ENCODE measurements at regions not wholly inside any gene's neighbourhood (a gene's known extent, or its start where the extent isn't known, plus 50 kb on each side); places are given as distances from the start of the nearest gene placed in this dataset.

DNA sequence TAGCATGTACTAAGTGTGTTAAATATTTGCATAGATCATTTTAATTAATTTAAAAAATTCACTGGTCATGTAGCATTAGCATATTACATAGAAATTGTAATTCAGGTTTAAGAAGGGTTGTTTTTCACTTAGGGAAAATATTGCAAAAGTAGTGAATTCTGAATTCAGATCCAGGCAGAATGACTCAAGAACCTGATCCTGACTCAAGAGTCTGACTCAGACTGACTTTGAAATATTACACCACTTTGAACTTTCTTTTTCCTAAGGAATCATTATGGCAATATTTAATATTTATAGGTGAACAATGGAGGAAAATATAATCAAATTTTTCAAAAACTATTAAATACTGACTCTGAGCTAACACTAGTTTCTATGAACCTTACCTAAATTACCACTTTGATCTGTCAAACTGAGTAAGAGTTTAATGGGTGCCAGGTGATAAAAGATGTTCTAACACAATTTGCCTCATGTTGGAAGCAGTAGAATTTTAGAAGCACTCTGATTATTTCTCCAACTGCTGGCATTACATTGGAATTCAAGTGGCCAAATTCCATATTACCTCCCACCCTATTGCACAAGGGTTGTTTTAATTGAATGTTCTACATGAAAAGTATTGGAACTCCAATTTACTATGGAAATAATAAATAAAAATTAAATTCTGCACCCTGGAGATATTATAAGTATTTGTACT lies 261.6 kb downstream of the SLITRK1 start:
- Histone ChIP-seq H3K27me3 (ENCODE audit: control insufficient read depth in 1 of 2, insufficient read depth in 2 of 2, low read length in 2 of 2) (no peaks in the 10 kb centered on the region), H3K27ac (ENCODE audit: low read length) (no peak overlapping the region), H3K36me3 (ENCODE audit: control insufficient read depth in 2 of 2, insufficient read depth in 2 of 2, low read length in 2 of 2) (no peaks in the 10 kb centered on the region), H3K9me3 (ENCODE audit: control insufficient read depth in 2 of 2, low read length in 2 of 2) (no peaks in the 10 kb centered on the region), H3K4me1 (ENCODE audit: control insufficient read depth, insufficient read depth, low read length) (no peaks in the 10 kb centered on the region), H3K4me3 (ENCODE audit: low read length in 2 of 2) (no peak overlapping the region), H3K9ac (ENCODE audit: low read length in 2 of 2) (no peak overlapping the region)

DNA sequence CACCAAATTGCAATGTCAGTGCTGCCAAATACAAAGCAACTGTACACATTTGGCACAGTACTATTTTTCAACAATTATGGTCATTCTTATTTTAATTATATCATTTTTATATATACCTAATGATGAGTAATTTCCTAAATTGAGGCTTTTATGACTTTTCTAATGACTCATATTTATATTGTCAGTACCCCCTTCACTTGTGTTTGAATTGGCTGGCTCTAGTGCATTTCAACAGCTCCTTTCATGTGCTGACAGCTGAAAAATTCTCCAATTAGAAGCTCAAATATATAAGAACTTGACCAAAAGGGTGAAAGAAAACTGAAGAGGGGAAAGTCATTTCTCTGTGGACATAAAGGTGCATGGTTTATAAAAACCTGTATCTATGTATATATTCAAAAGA lies 263.3 kb downstream of the SLITRK1 start:
- Histone ChIP-seq H3K4me1 (ENCODE audit: control insufficient read depth, insufficient read depth, low read length) (no peaks in the 10 kb centered on the region), H3K9ac (ENCODE audit: low read length in 2 of 2) (no peak overlapping the region), H3K27me3 (ENCODE audit: control insufficient read depth in 1 of 2, insufficient read depth in 2 of 2, low read length in 2 of 2) (no peaks in the 10 kb centered on the region), H3K36me3 (ENCODE audit: control insufficient read depth in 2 of 2, insufficient read depth in 2 of 2, low read length in 2 of 2) (no peaks in the 10 kb centered on the region), H3K4me3 (ENCODE audit: low read length in 2 of 2) (no peak overlapping the region), H3K27ac (ENCODE audit: low read length) (no peak overlapping the region), H3K9me3 (ENCODE audit: control insufficient read depth in 2 of 2, low read length in 2 of 2) (no peaks in the 10 kb centered on the region)

DNA sequence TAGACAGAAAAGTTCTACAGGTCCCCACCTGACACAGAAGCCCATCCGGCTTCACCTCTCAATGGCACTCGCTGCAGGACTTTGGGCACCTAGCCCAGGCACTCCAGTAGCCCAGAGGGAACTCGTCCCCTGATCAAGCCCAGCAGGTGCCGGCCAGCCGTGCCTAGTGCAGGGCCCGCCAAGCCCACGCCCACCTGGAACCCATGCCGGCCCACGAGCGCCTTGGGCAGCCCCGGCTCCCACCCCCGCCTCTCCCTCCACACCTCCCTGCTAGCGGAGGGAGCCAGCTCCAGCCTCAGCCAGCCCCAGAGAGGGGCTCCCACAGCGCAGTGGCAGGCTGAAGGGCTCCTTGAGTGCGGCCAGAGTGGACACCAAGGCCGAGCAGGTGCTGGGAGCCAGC lies 268.8 kb downstream of the SLITRK1 start:
- H3K4me1 ChIP-seq (ENCODE audit: control insufficient read depth, insufficient read depth, low read length) = no peaks in the 10 kb centered on the region
- no peak overlapping the region for H3K9ac ChIP-seq (ENCODE audit: low read length in 2 of 2)
- no peaks in the 10 kb centered on the region for H3K36me3 ChIP-seq (ENCODE audit: control insufficient read depth in 2 of 2, insufficient read depth in 2 of 2, low read length in 2 of 2)
- peaks cover 0 to 6% of the 10 kb centered on the region in 2 donors for H3K9me3 ChIP-seq (ENCODE audit: control insufficient read depth in 2 of 2, low read length in 2 of 2)
- H3K27ac ChIP-seq (ENCODE audit: low read length) = no peak overlapping the region
- no peaks in the 10 kb centered on the region for H3K27me3 ChIP-seq (ENCODE audit: control insufficient read depth in 1 of 2, insufficient read depth in 2 of 2, low read length in 2 of 2)
- H3K4me3 ChIP-seq (ENCODE audit: low read length in 2 of 2) = no peak overlapping the region

DNA sequence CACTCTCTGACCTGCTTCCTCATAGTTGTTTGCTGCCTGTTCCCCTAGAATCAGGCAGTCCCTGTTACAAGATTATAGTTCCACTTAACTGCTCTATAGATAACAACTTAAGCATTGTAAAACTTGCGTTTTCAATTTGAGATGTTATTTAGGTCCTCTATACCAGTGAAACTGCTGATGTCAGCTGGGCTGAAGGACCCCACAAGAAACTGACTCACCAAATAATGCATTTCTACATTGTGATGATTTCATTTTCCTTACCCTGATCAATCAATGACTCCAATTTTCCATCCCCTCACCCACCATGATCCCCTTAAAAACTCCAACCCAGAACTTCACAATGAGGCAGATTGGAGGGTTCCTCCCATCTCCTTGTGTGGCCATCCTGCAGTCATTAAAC lies 280.7 kb downstream of the SLITRK1 start:
- H3K36me3 ChIP-seq (ENCODE audit: control insufficient read depth in 2 of 2, insufficient read depth in 2 of 2, low read length in 2 of 2) = no peaks in the 10 kb centered on the region
- no peaks in the 10 kb centered on the region for H3K27me3 ChIP-seq (ENCODE audit: control insufficient read depth in 1 of 2, insufficient read depth in 2 of 2, low read length in 2 of 2)
- no peak overlapping the region for H3K9ac ChIP-seq (ENCODE audit: low read length in 2 of 2)
- no peaks in the 10 kb centered on the region for H3K9me3 ChIP-seq (ENCODE audit: control insufficient read depth in 2 of 2, low read length in 2 of 2)
- H3K4me3 ChIP-seq (ENCODE audit: low read length in 2 of 2) = no peak overlapping the region
- no peak overlapping the region for H3K27ac ChIP-seq (ENCODE audit: low read length)
- no peaks in the 10 kb centered on the region for H3K4me1 ChIP-seq (ENCODE audit: control insufficient read depth, insufficient read depth, low read length)

DNA sequence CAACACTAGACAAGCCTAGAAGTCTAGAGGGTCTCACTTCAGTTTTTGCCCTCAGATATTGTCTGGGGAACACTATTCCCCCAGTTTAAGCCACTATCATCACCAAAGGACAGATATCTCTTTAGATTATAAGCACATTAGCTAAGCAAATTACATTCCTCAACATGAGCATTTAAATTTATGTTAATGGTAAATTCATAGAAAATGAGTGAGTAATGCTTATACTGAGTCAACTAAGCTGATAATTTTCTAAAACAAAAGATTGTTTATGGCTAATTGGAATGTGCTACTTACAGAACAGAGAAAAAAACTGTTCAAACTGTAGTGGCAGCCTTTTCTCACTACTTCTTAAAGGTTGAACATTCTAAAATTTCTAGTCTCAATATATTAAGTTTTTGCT lies 290.2 kb downstream of the SLITRK1 start:
- no peak overlapping the region for H3K9ac ChIP-seq (ENCODE audit: low read length in 2 of 2)
- no peaks in the 10 kb centered on the region for H3K4me1 ChIP-seq (ENCODE audit: control insufficient read depth, insufficient read depth, low read length)
- no peaks in the 10 kb centered on the region for H3K9me3 ChIP-seq (ENCODE audit: control insufficient read depth in 2 of 2, low read length in 2 of 2)
- no peaks in the 10 kb centered on the region for H3K27me3 ChIP-seq (ENCODE audit: control insufficient read depth in 1 of 2, insufficient read depth in 2 of 2, low read length in 2 of 2)
- no peak overlapping the region for H3K27ac ChIP-seq (ENCODE audit: low read length)
- no peaks in the 10 kb centered on the region for H3K36me3 ChIP-seq (ENCODE audit: control insufficient read depth in 2 of 2, insufficient read depth in 2 of 2, low read length in 2 of 2)
- no peak overlapping the region for H3K4me3 ChIP-seq (ENCODE audit: low read length in 2 of 2)

DNA sequence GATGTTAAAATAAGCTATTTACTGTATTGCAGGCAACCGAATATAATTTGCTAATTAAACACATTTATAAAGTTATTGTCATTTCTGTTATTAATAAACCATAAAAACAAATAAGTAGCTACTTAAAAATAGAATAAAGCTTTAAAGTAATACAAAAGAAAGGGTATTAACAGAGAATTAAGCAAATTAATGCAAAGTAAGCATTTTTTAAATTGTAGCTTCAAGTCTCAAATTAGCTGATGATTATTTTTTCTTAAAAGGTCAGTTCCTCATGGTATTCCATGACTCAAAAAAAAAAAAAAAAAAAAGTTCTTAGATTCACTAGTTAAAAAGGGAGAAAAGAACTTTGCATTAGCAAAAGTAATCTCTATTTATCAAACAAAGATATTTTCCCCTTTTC lies 292.5 kb downstream of the SLITRK1 start:
- Histone ChIP-seq H3K4me3 (ENCODE audit: low read length in 2 of 2) (no peak overlapping the region), H3K36me3 (ENCODE audit: control insufficient read depth in 2 of 2, insufficient read depth in 2 of 2, low read length in 2 of 2) (no peaks in the 10 kb centered on the region), H3K9me3 (ENCODE audit: control insufficient read depth in 2 of 2, low read length in 2 of 2) (no peaks in the 10 kb centered on the region), H3K9ac (ENCODE audit: low read length in 2 of 2) (no peak overlapping the region), H3K27me3 (ENCODE audit: control insufficient read depth in 1 of 2, insufficient read depth in 2 of 2, low read length in 2 of 2) (no peaks in the 10 kb centered on the region), H3K27ac (ENCODE audit: low read length) (no peak overlapping the region), H3K4me1 (ENCODE audit: control insufficient read depth, insufficient read depth, low read length) (no peaks in the 10 kb centered on the region)

DNA sequence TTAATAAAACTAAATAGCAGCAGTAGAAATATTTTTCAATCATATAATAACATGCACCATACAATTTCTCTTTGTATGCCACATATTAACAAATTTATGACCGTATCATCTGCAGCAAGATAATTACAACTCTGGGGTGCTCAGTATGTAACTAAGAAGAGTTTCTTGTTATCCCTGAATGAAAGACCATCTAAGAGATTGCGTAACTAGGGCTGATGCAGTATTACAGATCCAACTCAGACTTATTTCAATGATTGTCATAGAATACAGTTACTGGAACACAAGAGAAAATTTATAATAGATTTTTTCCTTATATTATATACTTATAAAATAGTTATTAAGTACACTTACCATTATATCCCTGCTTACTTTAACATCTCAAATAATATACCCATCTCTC lies 305.1 kb downstream of the SLITRK1 start:
- H3K9ac ChIP-seq (ENCODE audit: low read length in 2 of 2) = no peak overlapping the region
- H3K36me3 ChIP-seq (ENCODE audit: control insufficient read depth in 2 of 2, insufficient read depth in 2 of 2, low read length in 2 of 2) = no peaks in the 10 kb centered on the region
- H3K9me3 ChIP-seq (ENCODE audit: control insufficient read depth in 2 of 2, low read length in 2 of 2) = no peaks in the 10 kb centered on the region
- no peak overlapping the region for H3K4me3 ChIP-seq (ENCODE audit: low read length in 2 of 2)
- H3K27me3 ChIP-seq (ENCODE audit: control insufficient read depth in 1 of 2, insufficient read depth in 2 of 2, low read length in 2 of 2) = no peaks in the 10 kb centered on the region
- no peak overlapping the region for H3K27ac ChIP-seq (ENCODE audit: low read length)
- no peaks in the 10 kb centered on the region for H3K4me1 ChIP-seq (ENCODE audit: control insufficient read depth, insufficient read depth, low read length)

DNA sequence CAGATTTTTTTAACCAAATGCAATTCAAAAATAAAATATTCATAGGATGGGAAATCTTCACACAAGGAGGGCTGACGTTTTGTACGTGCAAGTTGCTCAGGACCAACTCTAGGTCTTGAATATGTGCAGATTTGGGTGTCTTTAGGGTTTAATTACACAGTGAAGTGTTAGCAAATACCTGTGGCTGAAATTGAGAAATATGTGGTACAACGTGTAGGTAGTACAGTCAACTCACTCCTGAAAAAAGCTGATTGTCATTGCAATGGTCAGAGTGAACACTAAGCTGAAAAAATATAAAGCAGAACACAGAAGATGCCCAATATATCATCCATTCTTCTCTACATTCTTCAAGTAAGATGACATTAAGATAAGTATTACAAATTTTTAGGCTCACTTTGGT lies 314.3 kb downstream of the SLITRK1 start:
- H3K9me3 ChIP-seq (ENCODE audit: control insufficient read depth in 2 of 2, low read length in 2 of 2) = no peaks in the 10 kb centered on the region

DNA sequence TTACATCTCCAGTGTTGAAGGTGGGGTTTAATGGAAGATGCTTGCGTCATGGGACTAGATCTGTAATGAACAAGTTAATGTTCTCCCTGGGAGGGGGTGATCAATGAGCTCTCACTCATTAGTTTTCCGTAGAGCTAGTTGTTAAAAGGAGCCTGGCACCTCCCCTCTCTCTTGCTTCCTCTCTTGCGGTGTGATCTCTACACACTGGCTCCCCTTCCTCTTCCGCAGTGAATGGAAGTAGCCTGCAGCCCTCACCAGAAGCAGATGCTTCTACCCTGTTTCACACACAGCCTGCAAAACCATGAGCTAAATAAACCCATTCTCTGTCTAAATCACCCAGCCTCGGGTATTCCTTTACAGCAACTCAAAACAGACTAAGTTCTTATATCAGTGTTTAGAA lies 318.8 kb downstream of the SLITRK1 start:
- no peaks in the 10 kb centered on the region for H3K36me3 ChIP-seq (ENCODE audit: control insufficient read depth in 2 of 2, insufficient read depth in 2 of 2, low read length in 2 of 2)
- no peak overlapping the region for H3K27ac ChIP-seq (ENCODE audit: low read length)
- H3K4me1 ChIP-seq (ENCODE audit: control insufficient read depth, insufficient read depth, low read length) = no peaks in the 10 kb centered on the region
- H3K9ac ChIP-seq (ENCODE audit: low read length in 2 of 2) = no peak overlapping the region
- no peaks in the 10 kb centered on the region for H3K27me3 ChIP-seq (ENCODE audit: control insufficient read depth in 1 of 2, insufficient read depth in 2 of 2, low read length in 2 of 2)
- H3K9me3 ChIP-seq (ENCODE audit: control insufficient read depth in 2 of 2, low read length in 2 of 2) = no peaks in the 10 kb centered on the region
- no peak overlapping the region for H3K4me3 ChIP-seq (ENCODE audit: low read length in 2 of 2)

More for the DNA sequence above, 314.3 kb downstream of the SLITRK1 start:
- no peaks in the 10 kb centered on the region for H3K27me3 ChIP-seq (ENCODE audit: control insufficient read depth in 1 of 2, insufficient read depth in 2 of 2, low read length in 2 of 2)
- no peak overlapping the region for H3K4me3 ChIP-seq (ENCODE audit: low read length in 2 of 2)
- H3K27ac ChIP-seq (ENCODE audit: low read length) = no peak overlapping the region
- H3K4me1 ChIP-seq (ENCODE audit: control insufficient read depth, insufficient read depth, low read length) = no peaks in the 10 kb centered on the region
- no peaks in the 10 kb centered on the region for H3K36me3 ChIP-seq (ENCODE audit: control insufficient read depth in 2 of 2, insufficient read depth in 2 of 2, low read length in 2 of 2)
- no peak overlapping the region for H3K9ac ChIP-seq (ENCODE audit: low read length in 2 of 2)

DNA sequence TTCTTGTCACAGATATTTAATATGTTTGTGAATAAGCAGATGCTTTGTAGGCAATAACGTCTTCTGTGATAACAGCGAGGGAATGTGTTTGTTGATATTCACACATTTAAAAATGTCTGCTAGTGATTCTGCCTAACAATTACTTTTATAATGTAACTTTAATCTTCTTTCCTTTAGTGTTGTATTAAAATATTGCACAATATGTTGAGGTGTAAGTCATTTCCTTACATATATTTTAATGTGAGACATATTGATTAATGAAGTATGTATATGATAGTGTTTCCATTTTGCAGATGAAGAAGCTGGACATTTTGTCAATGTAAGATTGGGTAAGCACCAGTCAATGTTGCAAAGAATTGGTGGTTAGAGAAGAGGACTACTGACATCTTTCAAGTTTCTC lies 324.4 kb downstream of the SLITRK1 start:
- no peaks in the 10 kb centered on the region for H3K36me3 ChIP-seq (ENCODE audit: control insufficient read depth in 2 of 2, insufficient read depth in 2 of 2, low read length in 2 of 2)
- no peak overlapping the region for H3K9ac ChIP-seq (ENCODE audit: low read length in 2 of 2)
- no peak overlapping the region for H3K27ac ChIP-seq (ENCODE audit: low read length)
- no peaks in the 10 kb centered on the region for H3K4me1 ChIP-seq (ENCODE audit: control insufficient read depth, insufficient read depth, low read length)
- H3K27me3 ChIP-seq (ENCODE audit: control insufficient read depth in 1 of 2, insufficient read depth in 2 of 2, low read length in 2 of 2) = no peaks in the 10 kb centered on the region
- H3K9me3 ChIP-seq (ENCODE audit: control insufficient read depth in 2 of 2, low read length in 2 of 2) = no peaks in the 10 kb centered on the region
- H3K4me3 ChIP-seq (ENCODE audit: low read length in 2 of 2) = no peak overlapping the region

DNA sequence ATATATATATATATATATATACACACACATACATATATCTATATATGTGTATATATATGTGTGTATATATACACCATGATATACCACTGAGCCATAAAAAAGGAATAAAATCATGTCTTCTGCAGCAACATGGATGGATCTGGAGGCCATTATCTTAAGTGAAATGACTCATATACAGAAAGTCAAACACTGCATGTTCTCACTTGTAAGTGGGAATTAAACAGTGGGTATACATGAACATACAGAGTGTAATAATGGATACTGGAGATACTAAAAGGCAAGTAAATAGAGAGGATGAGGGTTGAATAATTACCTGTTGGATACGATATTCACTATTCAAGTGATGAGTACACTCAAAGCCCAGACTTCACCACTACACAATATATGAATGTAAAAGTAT lies 332.6 kb downstream of the SLITRK1 start:
- H3K27ac ChIP-seq (ENCODE audit: low read length) = no peak overlapping the region
- no peak overlapping the region for H3K9ac ChIP-seq (ENCODE audit: low read length in 2 of 2)

More for the DNA sequence above, 332.6 kb downstream of the SLITRK1 start:
- H3K9me3 ChIP-seq (ENCODE audit: control insufficient read depth in 2 of 2, low read length in 2 of 2) = peaks cover 0 to 3% of the 10 kb centered on the region in 2 donors
- no peaks in the 10 kb centered on the region for H3K27me3 ChIP-seq (ENCODE audit: control insufficient read depth in 1 of 2, insufficient read depth in 2 of 2, low read length in 2 of 2)
- H3K4me3 ChIP-seq (ENCODE audit: low read length in 2 of 2) = no peak overlapping the region
- H3K36me3 ChIP-seq (ENCODE audit: control insufficient read depth in 2 of 2, insufficient read depth in 2 of 2, low read length in 2 of 2) = no peaks in the 10 kb centered on the region
- no peaks in the 10 kb centered on the region for H3K4me1 ChIP-seq (ENCODE audit: control insufficient read depth, insufficient read depth, low read length)

Data from stomach smooth muscle (tissue), 2 donors.